Left ventricle myocardium superior (tissue), 1 donor: ENCODE measurements at regions not wholly inside any gene's neighbourhood (a gene's known extent, or its start where the extent isn't known, plus 50 kb on each side); places are given as distances from the start of the nearest gene placed in this dataset. TPM values are rescaled to one million over a fixed set of nuclear protein-coding genes. Genes with fewer than 3 reads are reported as not detected.

Experiments used
- microRNA-seq: library from miRNA; unstranded; fragments of <30 nt; microRNA quantifications from one replicate; pipeline ENCODE4 v1.2.0, GENCODE V29; 2020; ENCODE audit warnings: borderline number of aligned reads
- donor health status: DM: no; HTN: yes; CAD: no; lungs with severe emphysema.

Small RNA genes in the stretch of these regions (microRNA-seq; reads per million reads assigned to microRNA genes)
- not detected for gene MIR1299
